Suppressor macrophage (primary cell): ENCODE measurements at regions not wholly inside any gene's neighbourhood (a gene's known extent, or its start where the extent isn't known, plus 50 kb on each side); places are given as distances from the start of the nearest gene placed in this dataset.

Source experiments
- DNase-seq, 4 experiments: peaks; one replicate each; pipeline ENCODE4 v3.0.0-alpha.2; 2020 to 2022

GRCh38 chr11:11135820-11136476 lies 217.1 kb downstream of the CSNK2A3 start:
- no peak for DNase-seq

- DNase-seq = no peak
Measured at GRCh38 chr11:11129118-11129517, 223.9 kb downstream of the CSNK2A3 start.

GRCh38 chr11:11125618-11126017 lies 227.4 kb downstream of the CSNK2A3 start:
- peak in 2 of 4 experiments; percentile 37 to 59 for DNase-seq

- DNase-seq = no peak
Measured at GRCh38 chr11:11122749-11123148, 230.3 kb downstream of the CSNK2A3 start.

GRCh38 chr11:11119917-11120316 lies 233.1 kb downstream of the CSNK2A3 start:
- no peak for DNase-seq

- DNase-seq = no peak
Measured at GRCh38 chr11:11117730-11118129, 235.3 kb downstream of the CSNK2A3 start.

GRCh38 chr11:11115475-11115874 lies 237.6 kb downstream of the CSNK2A3 start:
- no peak for DNase-seq

GRCh38 chr11:11113626-11114025 lies 239.4 kb downstream of the CSNK2A3 start:
- peak; percentile 15 to 62 (median 50) for DNase-seq

GRCh38 chr11:11108026-11108425 lies 245.0 kb downstream of the CSNK2A3 start:
- DNase-seq = no peak

- no peak for DNase-seq
Measured at GRCh38 chr11:11107076-11107723, 245.8 kb downstream of the CSNK2A3 start.

- no peak for DNase-seq
Measured at GRCh38 chr11:11105361-11105760, 247.5 kb upstream of the ZBED5 start.

- DNase-seq = no peak
Measured at GRCh38 chr11:11095831-11096723, 238.2 kb upstream of the ZBED5 start.

- DNase-seq = no peak
Measured at GRCh38 chr11:11090495-11090894, 232.6 kb upstream of the ZBED5 start.

- DNase-seq = no peak
Measured at GRCh38 chr11:11089805-11090204, 232.0 kb upstream of the ZBED5 start.

GRCh38 chr11:11086979-11087378 lies 229.1 kb upstream of the ZBED5 start:
- DNase-seq = no peak

- no peak for DNase-seq
Measured at GRCh38 chr11:11085580-11085979, 227.7 kb upstream of the ZBED5 start.

GRCh38 chr11:11084337-11084736 lies 226.5 kb upstream of the ZBED5 start:
- DNase-seq = no peak

- DNase-seq = no peak
Measured at GRCh38 chr11:11083441-11083840, 225.6 kb upstream of the ZBED5 start.

GRCh38 chr11:11082646-11083045 lies 224.8 kb upstream of the ZBED5 start:
- DNase-seq = no peak

GRCh38 chr11:11081776-11082175 lies 223.9 kb upstream of the ZBED5 start:
- DNase-seq = no peak

- no peak for DNase-seq
Measured at GRCh38 chr11:11081288-11081687, 223.4 kb upstream of the ZBED5 start.

- no peak for DNase-seq
Measured at GRCh38 chr11:11078344-11079086, 220.7 kb upstream of the ZBED5 start.

GRCh38 chr11:11077898-11078297 lies 220.0 kb upstream of the ZBED5 start:
- DNase-seq = no peak
